Hindlimb muscle (tissue), 1 donor: ENCODE measurements at regions not wholly inside any gene's neighbourhood (a gene's known extent, or its start where the extent isn't known, plus 50 kb on each side); places are given as distances from the start of the nearest gene placed in this dataset.
A peak's percentile ranks its signal among the peaks of the same experiment; 100 is the strongest.
"Not testable (repeated sequence)": the region's sequence is repeated elsewhere in the genome, so short reads cannot be mapped to it uniquely, and the experiment has no call there.

ENCODE experiments used
- DNase-seq: peaks from one replicate; pipeline ENCODE4 v3.0.0-alpha.2; 2013

DNA sequence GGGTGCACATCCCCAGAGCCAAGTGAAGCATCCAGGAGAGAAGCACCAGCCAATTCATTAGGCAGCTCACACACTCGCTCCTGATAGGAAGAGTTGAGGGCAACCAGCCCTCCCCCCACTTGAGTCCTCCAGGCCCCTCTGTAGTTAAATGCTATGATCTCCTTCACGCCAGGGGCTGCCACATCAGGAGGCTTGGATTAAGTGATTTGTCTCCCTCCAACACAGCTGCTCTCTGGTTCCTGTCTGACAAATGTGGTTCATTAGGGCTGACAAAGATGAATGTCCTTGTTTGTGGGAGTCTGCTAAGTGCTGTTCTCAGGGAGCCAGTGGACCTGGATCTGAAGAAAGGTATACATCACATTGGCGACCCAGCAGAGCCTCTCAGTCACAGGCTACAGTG is 94.5 kb upstream of the WSCD1 start:
- DNase-seq: peak; percentile 8

GRCh38 chr17:5976251-5976650 is 93.9 kb upstream of the WSCD1 start:
- peak; percentile 8 for DNase-seq

DNA sequence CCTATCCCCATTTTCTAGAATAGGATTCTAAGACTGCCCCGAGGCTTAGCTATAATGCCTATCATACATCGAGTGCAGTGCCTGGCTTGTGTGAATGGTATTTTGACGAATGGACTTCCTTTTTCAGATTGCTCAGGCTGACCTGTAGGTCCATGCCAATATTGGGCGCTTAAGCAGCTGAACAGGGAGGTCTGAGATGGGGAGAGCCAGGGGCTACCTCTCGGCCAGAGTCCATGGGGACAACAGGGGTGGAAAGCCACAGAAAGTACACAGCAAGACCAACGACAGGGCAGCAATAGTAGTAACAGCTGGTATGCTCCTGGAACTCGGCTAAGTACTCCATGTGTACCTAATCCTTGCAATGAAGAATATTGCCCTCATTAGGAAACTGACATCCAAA is 91.7 kb upstream of the WSCD1 start:
- no peak for DNase-seq

DNA sequence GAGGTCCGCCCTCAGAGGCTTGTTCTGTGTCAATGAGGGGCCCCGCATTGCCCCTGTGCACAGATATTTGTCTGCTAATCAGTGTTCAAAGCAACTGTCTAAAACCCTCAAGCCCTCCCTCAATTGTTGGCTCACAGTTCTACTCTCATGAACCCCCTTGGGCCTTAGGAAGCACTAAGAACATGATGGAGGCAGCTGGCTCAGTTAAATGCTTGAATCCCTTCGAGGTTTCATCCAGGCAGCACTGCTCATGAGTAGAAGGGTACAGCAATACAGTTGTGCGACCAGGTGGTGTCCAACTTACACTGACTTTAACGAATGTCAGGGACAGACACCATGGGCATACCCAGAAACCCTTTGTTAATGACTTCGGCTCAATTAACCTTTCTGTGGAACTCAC is 89.2 kb upstream of the WSCD1 start:
- DNase-seq: no peak

DNA sequence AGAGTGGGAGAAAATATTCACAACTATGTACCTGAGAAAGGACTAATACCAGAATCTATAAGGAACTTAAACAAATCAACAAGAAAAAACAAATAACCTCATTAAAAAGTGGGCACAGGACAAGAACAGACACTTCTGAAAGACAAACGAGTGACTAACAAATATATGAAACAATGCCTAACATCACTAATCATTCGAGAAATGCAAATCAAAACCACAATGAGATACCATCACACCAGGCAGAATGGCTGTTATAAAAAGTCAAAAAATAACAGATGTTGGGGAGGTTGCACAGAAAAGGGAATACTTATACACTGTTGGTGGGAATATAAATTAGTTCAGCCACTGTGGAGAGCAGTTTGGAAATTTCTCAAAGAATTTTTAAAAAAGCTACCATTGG is 83.5 kb upstream of the WSCD1 start:
- DNase-seq: no peak

GRCh38 chr17:6000426-6000825 is 69.8 kb upstream of the WSCD1 start:
- no peak for DNase-seq

- DNase-seq: not testable (repeated sequence)
Observed at GRCh38 chr17:6003221-6003620, 67.0 kb upstream of the WSCD1 start.

GRCh38 chr17:6005939-6006338 is 64.2 kb upstream of the WSCD1 start:
- no peak for DNase-seq

DNA sequence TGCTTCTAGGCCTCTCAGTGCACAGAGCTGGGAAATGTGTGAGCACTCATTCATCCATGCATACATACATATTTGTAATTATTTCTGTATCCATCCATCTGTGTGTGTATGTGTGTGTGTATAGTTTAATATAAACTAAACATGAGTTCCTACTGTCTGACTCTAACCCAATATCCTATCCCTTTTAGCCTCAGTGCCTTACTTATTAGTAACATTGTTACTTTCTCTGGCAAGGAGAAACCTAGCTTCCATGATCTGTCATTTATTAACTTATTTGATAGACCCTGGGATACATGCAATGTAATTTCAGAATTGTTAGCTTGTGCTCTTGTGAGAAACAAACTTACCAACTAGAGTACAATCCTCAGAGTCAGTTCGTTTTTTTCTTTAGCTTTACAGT is 59.0 kb upstream of the WSCD1 start:
- no peak for DNase-seq

- no peak for DNase-seq
Observed at GRCh38 chr17:6018788-6019187, 51.4 kb upstream of the WSCD1 start.

GRCh38 chr17:6019959-6020358 is 50.2 kb upstream of the WSCD1 start:
- no peak for DNase-seq

DNA sequence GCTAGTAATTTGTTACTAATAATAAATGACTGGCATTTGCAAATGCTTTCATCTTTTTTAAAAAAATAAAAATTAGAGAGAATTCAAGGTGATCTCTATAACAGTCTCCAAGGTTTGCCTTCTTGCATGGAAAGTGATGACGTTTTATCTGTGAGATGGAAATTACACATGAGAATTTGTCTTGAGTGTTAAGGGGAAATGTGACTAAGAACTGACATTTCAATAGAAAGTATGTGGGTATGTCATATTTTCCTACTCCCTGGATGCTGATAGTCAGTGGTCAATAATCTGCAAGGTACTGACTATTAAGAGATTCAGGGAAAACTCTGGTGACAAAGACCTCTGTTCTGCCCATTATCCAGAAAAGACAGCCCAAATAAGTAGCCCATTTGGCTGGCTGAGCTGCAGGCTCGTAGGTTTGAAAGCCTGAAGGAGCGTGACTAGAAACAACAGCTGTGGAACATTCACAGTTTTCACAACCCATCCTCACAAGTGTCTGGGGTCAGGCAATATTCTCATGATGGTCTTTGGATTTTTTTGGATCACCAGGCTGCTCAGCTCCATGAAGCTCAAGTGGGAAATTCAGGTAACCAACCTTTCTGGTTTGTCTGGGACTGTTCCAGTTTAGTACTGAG is 49.7 kb upstream of the WSCD1 start:
- no peak for DNase-seq
